Transverse colon (tissue), 3 donors: ENCODE measurements at regions not wholly inside any gene's neighbourhood (a gene's known extent, or its start where the extent isn't known, plus 50 kb on each side); places are given as distances from the start of the nearest gene placed in this dataset.

ENCODE experiments used
- CTCF ChIP-seq, 5 experiments: fragments of 200-600 bp in 3 of 5; fragments of 450-650 bp in 2 of 5; sonication (generic) in 3 of 5; IDR thresholded peaks; 1 replicate in 2 of 5; 2 replicates in 3 of 5; pipeline ENCODE4 v1.5.1; 2016 to 2017; ENCODE audit warnings: antibody characterized with exemption in 5 of 5, inconsistent platforms in 3 of 5, mild to moderate bottlenecking in 2 of 5, moderate library complexity in 1 of 5
- POLR2A ChIP-seq: fragments of 450-650 bp; IDR thresholded peaks from one replicate; pipeline ENCODE4 v1.6.1; 2016; ENCODE audit warnings: antibody characterized with exemption, mild to moderate bottlenecking, moderate library complexity

GRCh38 chr1:189706594-189706993 is 771.1 kb downstream of the BRINP3 start:
- TF ChIP-seq CTCF (IDR thresholded peaks at IDR 0.05) (no peak), POLR2A (no peak)
